ENCODE measurements at regions not wholly inside any gene's neighbourhood (a gene's known extent, or its start where the extent isn't known, plus 50 kb on each side); places are given as distances from the start of the nearest gene placed in this dataset.
"Not testable (repeated sequence)": the region's sequence is repeated elsewhere in the genome, so short reads cannot be mapped to it uniquely, and the experiment has no call there.

DNA sequence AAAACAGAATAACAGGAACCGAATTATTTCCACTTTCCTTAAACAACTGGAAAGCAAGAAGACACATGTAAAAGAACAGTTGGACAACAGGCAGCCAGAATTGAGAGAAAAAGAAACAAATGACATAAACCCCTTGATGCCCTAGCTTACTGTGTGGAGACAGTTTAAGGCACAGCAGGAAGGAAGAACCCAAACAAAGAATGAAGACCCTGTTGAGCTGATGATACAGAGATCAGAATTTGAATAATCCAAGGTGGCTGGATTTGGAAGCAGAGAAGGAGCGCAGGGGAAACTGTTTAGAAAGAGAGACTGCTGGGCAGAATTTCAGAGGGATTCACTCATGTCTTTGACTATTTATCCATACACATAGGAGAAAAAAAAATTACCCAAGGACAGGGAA is 316.3 kb upstream of the POU5F2 start:
- POLR2A ChIA-PET, result no interaction called here
- TF ChIP-seq FOSB (CRISPR knock-in tag; IDR thresholded peaks at IDR 0.05), result no peak
- no peak for TF ChIP-seq POLR2A (IDR thresholded peaks at IDR 0.05; ENCODE audit: low read length)
- TF ChIP-seq, protein P1, sequence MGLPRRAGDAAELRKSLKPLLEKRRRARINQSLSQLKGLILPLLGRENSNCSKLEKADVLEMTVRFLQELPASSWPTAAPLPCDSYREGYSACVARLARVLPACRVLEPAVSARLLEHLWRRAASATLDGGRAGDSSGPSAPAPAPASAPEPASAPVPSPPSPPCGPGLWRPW (IDR thresholded peaks at IDR 0.05), result no peak
- TF ChIP-seq HDAC2 (IDR thresholded peaks at IDR 0.05), result no peak
- no peak for TF ChIP-seq EHMT2 (IDR thresholded peaks at IDR 0.05; ENCODE audit: low read depth)
- TF ChIP-seq RCOR1 (IDR thresholded peaks at IDR 0.05; ENCODE audit: low read depth, low read length), result no peak
- TF ChIP-seq HOXA7 (CRISPR knock-in tag; IDR thresholded peaks at IDR 0.05), result no peak
- TF ChIP-seq, protein P2, sequence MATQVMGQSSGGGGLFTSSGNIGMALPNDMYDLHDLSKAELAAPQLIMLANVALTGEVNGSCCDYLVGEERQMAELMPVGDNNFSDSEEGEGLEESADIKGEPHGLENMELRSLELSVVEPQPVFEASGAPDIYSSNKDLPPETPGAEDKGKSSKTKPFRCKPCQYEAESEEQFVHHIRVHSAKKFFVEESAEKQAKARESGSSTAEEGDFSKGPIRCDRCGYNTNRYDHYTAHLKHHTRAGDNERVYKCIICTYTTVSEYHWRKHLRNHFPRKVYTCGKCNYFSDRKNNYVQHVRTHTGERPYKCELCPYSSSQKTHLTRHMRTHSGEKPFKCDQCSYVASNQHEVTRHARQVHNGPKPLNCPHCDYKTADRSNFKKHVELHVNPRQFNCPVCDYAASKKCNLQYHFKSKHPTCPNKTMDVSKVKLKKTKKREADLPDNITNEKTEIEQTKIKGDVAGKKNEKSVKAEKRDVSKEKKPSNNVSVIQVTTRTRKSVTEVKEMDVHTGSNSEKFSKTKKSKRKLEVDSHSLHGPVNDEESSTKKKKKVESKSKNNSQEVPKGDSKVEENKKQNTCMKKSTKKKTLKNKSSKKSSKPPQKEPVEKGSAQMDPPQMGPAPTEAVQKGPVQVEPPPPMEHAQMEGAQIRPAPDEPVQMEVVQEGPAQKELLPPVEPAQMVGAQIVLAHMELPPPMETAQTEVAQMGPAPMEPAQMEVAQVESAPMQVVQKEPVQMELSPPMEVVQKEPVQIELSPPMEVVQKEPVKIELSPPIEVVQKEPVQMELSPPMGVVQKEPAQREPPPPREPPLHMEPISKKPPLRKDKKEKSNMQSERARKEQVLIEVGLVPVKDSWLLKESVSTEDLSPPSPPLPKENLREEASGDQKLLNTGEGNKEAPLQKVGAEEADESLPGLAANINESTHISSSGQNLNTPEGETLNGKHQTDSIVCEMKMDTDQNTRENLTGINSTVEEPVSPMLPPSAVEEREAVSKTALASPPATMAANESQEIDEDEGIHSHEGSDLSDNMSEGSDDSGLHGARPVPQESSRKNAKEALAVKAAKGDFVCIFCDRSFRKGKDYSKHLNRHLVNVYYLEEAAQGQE (IDR thresholded peaks at IDR 0.05), result no peak
- TF ChIP-seq RFX5 (IDR thresholded peaks at IDR 0.05), result no peak
- CTCF ChIA-PET, result no interaction called here
- H3K4me2 ChIP-seq, result no peak overlapping the region
- no peak for FAIRE-seq
- no peak overlapping the region for H3K27ac ChIP-seq
- no peak for DNase-seq (ENCODE audit: low read depth in 1 of 2, low spot score in 1 of 2)
- 88% methylated on average over 2 of the region's 2 CpGs for WGBS (ENCODE audit: missing lambda C conversion rate)
- no peak overlapping the region for H3K4me3 ChIP-seq
- no peaks in the 10 kb centered on the region for H3K4me1 ChIP-seq
- H3K9me3 ChIP-seq, result no peaks in the 10 kb centered on the region
- no peak for ATAC-seq

DNA sequence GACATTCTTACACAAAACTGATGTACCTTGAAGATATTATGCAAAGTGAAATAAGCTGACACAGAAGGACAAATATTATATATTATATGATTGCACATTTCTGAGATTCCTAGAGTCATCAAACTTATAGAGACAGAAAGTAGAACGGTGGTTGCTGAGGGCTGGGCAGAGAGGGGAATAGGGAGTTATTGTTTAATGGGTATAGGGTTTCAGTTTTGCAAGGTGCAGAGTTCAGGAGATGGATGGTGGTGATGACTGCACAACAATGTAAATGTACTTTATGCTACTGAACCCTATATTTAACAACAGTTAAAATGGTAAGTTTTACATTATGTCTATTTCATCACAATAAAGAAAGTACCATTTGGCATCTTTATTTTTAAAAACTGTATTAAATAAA is 315.8 kb upstream of the POU5F2 start:
- Histone ChIP-seq H3K27ac (no peak overlapping the region), H3K9me3 (no peaks in the 10 kb centered on the region), H3K4me2 (no peak overlapping the region), H3K4me3 (no peak overlapping the region), H3K4me1 (no peaks in the 10 kb centered on the region)
- TF ChIP-seq PBX3 (IDR thresholded peaks at IDR 0.05), result no peak
- TF ChIP-seq ATOH8 (CRISPR knock-in tag; IDR thresholded peaks at IDR 0.05; ENCODE audit: low read depth), result no peak
- TF ChIP-seq RCOR1 (IDR thresholded peaks at IDR 0.05; ENCODE audit: low read depth, low read length), result no peak
- TF ChIP-seq EHF (CRISPR knock-in tag; IDR thresholded peaks at IDR 0.05), result no peak
- DNase-seq (ENCODE audit: low read depth in 1 of 2, low spot score in 1 of 2), result no peak
- POLR2A ChIA-PET, result no interaction called here
- 89% methylated on average over 1 of the region's 1 CpG for WGBS (ENCODE audit: missing lambda C conversion rate)
- CTCF ChIA-PET, result no interaction called here
- no peak for FAIRE-seq
- no peak for ATAC-seq

DNA sequence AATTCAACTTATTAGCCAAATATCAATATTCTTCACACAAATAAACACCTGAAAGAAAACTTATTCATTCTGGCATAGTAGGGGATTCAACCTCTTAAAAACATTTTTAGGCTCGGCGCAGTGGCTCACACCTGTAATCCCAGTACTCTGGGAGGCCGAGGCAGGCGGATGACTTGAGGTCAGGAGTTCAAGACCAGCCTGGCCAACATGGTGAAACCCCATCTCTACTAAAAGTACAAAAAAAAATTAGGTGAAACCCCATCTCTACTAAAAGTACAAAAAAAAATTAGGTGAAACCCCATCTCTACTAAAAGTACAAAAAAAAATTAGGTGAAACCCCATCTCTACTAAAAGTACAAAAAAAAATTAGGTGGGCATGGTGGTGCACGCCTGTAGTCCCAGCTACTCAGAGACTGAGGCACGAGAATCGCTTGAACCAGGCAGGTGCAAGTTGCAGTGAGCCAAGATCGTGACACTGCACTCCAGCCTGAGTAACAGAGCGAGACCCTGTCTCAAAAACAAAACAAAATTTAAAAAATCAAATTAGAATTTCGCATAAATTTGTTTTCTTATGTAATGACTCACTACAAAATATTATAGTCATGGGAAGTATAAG is 308.0 kb upstream of the POU5F2 start:
- H3K4me2 ChIP-seq; POLR2A ChIA-PET; H3K27ac ChIP-seq; DNase-seq (ENCODE audit: low read depth in 1 of 2, low spot score in 1 of 2); H3K9me3 ChIP-seq; H3K4me3 ChIP-seq; ATAC-seq; H3K4me1 ChIP-seq; CTCF ChIA-PET; FAIRE-seq: not testable (repeated sequence)
- WGBS (ENCODE audit: missing lambda C conversion rate), result 95% methylated on average over 10 of the region's 10 CpGs
